Astrocyte (in vitro differentiated cells and primary cell): ENCODE measurements at regions not wholly inside any gene's neighbourhood (a gene's known extent, or its start where the extent isn't known, plus 50 kb on each side); places are given as distances from the start of the nearest gene placed in this dataset.

Source experiments
- CTCF ChIP-seq: IDR thresholded peaks from 2 replicates; pipeline ENCODE4 v1.5.1; 2011; ENCODE audit warnings: low read depth, mild to moderate bottlenecking, inconsistent platforms, low read length, moderate library complexity; ENCODE audit not compliant: insufficient read depth
- EZH2 ChIP-seq: IDR thresholded peaks from 2 replicates; pipeline ENCODE4 v1.6.1; 2012; ENCODE audit warnings: mild to moderate bottlenecking, low read length, inconsistent platforms; ENCODE audit not compliant: insufficient read depth

DNA sequence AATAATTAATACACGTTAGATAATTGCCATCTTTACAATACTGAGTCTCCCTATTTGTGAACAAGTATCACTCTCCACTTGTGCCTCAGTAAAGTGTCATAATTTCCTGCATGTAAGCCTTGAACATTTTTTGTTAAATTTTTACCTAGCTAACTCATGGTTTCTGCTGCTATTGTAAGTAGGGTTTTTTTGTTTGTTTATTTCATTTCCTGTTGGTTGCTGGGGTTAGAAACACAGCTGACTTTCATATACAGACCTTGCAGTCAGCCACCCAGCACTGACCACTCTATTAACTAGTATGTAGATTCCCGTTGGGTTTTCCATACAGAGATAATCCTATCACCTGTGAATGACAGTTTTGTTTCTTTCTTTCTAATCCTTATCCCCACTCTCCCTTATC, 133.3 kb downstream of the MPP7 start:
- TF ChIP-seq CTCF, result no peak
- TF ChIP-seq EZH2, result no peak
